SK-N-MC (cell line): ENCODE measurements at regions not wholly inside any gene's neighbourhood (a gene's known extent, or its start where the extent isn't known, plus 50 kb on each side); places are given as distances from the start of the nearest gene placed in this dataset.

Source experiments
- EZH2 ChIP-seq: fragments of 200-600 bp; sonication (generic); IDR thresholded peaks from one replicate; pipeline ENCODE4 v1.6.1; 2017; ENCODE audit warnings: antibody characterized with exemption
- FOXP2 ChIP-seq: optimal IDR thresholded peaks from 2 replicates; pipeline ENCODE3; 2011; ENCODE audit warnings: mild to moderate bottlenecking, moderate library complexity; ENCODE audit not compliant: insufficient read depth; ENCODE audit errors: extremely low read length, control extremely low read depth
- POLR2AphosphoS5 ChIP-seq: IDR thresholded peaks from 2 replicates; pipeline ENCODE4 v1.6.1; 2012; ENCODE audit warnings: mild to moderate bottlenecking, low read depth, low read length, borderline replicate concordance

- no peak for TF ChIP-seq EZH2
- no peak for TF ChIP-seq POLR2AphosphoS5
- TF ChIP-seq FOXP2, result no peak
Observed at GRCh38 chr2:160943414-160943813, 216.8 kb upstream of the TANK start.
